ENCODE measurements at regions not wholly inside any gene's neighbourhood (a gene's known extent, or its start where the extent isn't known, plus 50 kb on each side); places are given as distances from the start of the nearest gene placed in this dataset.

DNA sequence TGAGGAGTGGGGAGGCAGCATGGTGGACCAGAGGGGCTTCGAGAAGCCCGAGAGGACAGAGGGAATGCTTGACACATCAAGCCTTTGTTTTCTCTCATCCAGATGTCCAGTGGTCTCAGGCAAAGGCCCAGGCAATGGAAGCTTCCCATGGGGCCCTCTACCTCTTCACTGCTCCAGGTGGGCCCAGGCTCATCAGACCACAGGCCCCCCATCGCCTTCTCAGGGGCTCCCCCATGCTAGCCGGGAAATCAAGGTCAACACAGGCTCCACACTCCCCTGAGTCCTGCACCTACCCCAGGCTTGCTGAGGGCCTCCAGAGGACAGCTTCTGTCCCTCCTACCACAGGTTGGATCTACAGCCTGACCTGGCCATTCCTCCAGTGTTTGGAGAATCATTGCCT lies 157.5 kb downstream of the CHST1 start:
- TF ChIP-seq EZH2 (IDR thresholded peaks at IDR 0.05; ENCODE audit: insufficient read depth, poor library complexity, severe bottlenecking) (no peak), EZH2phosphoT487 (IDR thresholded peaks at IDR 0.05; ENCODE audit: insufficient read depth, low read depth) (no peak)

All from GM23248 (cell line).